ENCODE measurements at regions not wholly inside any gene's neighbourhood (a gene's known extent, or its start where the extent isn't known, plus 50 kb on each side); places are given as distances from the start of the nearest gene placed in this dataset.
"Not testable (repeated sequence)": the region's sequence is repeated elsewhere in the genome, so short reads cannot be mapped to it uniquely, and the experiment has no call there.

DNA sequence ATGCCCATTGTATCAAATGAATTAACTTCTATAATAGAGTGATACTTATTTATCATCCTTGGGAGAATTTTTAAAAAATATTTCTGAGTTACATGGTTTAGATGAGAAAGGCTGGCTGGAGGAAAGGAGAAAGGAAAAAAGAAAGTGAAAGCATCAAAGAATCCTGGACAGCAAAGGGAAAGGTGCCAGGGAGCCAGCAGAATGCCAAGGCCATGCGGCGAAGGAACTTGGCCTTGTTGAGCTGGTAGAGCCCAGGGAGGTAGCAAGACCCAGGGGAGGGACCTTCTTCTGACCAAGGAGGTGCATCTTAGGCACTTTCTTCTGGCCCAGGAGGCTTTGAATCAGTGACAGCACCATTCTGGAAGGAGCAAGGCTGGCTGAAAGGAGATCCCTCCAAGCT, 240.5 kb downstream of the ENC1 start:
- no peak for DNase-seq

DNA sequence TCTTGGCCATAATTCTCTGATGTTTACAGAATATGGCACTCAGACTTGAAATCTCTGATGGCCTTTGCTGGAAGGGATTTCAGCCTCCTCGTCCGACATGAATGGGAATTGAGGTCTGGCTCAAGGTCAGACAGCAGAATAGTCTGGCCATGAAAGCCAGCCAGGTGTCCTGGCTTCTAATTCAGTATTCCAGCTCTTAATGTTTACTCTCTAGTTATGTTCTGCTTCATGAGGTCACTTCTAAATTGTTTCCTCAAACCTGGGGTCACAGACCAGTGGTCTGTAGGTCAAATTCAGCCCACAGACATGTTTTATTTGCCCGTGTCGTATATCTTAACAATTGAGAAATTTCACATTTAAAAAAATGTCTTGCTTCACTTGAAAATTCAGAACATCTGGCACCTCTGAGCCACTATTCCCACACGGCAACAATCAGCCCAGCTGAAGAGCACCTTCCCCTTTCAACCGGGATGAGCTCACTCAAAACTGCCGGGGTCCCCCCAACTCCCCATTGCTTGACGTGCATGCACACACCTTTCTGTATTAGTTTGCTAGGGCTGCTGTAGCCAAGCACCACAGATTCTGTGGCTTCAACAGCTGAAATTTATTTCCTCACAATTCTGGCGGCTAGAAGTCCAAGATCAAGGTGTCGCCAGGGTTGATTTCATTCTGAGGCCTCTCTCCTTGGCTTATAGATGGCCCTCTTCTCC, 243.5 kb downstream of the ENC1 start:
- no peak for DNase-seq

DNA sequence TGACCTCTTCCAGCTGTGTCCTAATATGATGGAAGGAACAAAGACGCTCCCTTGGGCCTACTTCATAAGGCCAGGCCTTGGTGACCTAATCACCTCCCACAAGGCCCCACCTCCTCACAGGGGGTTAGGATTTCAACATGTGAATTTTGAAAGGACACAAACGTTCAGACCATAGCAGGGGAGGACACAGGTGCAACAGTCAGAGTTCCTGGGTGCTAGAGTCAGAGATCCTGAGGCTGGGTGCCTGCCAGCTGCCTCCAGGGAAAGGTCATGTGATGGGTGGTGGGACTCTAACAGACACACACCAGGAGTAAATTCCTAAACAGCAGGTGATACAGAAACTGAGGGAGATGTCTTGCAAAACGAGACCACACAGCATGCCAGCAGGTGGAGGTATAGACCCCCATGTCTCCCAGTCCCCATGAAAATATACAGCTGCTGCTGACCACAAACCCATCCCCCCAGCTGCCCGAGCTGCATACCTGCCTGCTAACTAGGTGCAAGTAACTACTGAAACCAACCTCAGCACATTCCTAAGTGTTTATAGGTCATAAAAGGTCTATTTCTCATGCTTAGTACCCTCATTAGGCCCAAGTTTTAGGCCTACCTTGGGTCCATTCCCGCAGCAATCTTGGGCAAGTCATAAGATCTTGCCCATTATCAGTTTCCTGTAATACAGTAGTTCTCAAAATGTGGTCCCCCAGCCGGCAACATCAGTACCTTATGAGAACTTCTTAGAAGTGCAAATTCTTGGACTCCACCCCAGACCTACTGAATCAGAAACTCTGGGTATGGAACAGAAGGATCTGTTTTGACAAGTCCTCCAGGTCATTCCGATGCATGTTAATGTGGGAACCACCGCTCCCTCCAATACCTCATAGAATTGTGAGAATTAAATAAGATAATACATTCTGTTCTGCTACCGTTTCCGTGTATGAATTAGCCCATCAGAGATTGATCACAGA, 245.3 kb downstream of the ENC1 start:
- DNase-seq = peak; percentile 24 to 51

GRCh38 chr5:74394528-74394915, 246.0 kb downstream of the ENC1 start:
- peak; percentile 51 to 62 for DNase-seq

GRCh38 chr5:74393943-74394342, 246.6 kb downstream of the ENC1 start:
- DNase-seq = no peak

GRCh38 chr5:74392711-74393351, 247.7 kb downstream of the ENC1 start:
- DNase-seq = no peak

- DNase-seq = peak in 1 of 2 donors; percentile 15
Observed at GRCh38 chr5:74391410-74391809, 249.1 kb downstream of the ENC1 start.

DNA sequence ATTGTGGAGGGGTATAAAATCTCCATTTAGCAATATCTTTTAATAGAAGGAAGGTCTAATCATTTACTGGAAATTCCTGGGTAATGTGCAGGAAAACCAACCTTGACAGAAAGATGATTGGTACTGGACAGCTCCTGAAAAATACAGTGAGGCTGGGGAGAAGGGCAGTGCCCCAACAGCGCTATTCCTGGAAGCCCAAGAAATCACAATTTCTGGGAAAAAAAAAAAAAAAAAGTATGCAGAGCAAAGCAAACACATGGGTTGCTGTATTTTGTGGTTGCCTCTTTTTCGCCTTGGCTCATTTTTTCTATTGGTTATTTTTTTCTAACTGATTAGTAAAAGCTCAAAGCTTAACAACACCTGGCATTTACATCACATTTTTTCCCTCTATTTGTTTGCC, 249.7 kb downstream of the ENC1 start:
- no peak for DNase-seq

DNA sequence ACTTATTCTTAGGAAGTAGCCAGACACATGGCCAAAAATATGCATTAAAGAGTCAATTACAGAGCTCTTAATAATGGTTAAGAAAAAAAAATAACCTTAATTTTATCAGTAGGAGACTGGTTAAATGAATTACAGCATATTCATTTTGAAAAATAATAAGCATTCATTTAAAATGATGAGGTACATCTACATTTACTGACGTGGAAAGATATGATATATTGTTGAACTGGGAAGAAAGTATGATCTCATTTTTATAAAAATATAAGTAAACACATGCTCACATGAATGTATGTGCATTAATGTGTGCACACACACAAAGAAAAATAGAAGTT, 250.3 kb downstream of the ENC1 start:
- DNase-seq = no peak

GRCh38 chr5:74389531-74390305, 250.8 kb downstream of the ENC1 start:
- peak in 1 of 2 donors; percentile 6 for DNase-seq

GRCh38 chr5:74388411-74388810, 252.1 kb downstream of the ENC1 start:
- DNase-seq = not testable (repeated sequence)

DNA sequence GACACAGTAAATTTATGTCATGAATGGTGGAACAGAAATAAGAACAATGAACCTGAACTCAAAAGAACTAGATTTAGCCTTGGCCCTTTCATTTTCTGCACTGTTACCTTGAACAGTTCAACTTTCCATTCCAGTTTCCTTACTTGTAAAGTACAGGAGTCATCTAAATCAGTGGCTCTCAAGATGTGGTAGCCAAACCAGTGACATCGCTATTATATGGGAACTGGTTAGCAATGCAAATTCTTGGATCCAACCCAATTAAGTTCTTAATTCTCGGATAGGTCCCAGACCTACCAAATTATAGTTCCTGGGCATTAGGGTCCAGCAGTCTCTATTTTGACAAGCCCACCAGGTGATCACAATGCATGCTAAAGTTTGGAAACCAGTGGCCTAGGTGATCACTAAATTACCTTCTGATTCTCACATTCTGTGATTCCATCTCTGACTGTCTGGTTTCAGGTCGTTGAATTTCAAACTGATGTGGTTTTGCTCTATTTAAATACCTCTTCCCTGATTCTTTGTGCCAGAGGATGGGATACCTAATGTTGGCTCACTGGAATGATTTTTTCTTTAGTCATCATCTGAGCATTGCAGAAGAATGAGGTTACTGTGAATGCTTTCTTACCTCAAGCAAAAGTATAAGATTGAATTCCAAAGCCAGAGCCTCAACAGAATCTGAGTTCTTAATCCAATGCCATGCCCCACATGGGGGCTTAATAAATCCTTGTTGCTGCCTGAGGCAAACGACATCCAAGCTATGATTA, 253.8 kb downstream of the ENC1 start:
- no peak for DNase-seq

DNA sequence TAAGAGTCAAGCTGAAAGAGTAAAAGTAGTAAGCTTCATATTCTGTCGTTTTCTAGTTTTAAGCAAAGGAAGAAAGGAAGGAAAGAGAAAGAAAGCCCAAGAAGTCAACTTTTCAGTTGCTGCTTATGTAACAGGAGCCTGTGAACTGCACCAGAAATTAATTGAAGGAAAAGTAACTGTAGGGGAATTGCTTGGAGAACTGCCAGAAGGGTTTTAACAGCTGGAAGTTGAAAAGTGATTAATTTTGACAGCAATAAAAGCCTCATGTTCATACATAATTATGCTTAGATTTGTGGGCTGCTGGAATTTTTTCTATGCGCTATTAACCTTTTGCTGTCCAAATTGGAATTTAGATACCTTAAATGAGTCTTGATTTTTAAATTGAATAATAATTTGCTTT, 255.7 kb downstream of the ENC1 start:
- no peak for DNase-seq

GRCh38 chr5:74382987-74383593, 257.4 kb downstream of the ENC1 start:
- DNase-seq = no peak

DNA sequence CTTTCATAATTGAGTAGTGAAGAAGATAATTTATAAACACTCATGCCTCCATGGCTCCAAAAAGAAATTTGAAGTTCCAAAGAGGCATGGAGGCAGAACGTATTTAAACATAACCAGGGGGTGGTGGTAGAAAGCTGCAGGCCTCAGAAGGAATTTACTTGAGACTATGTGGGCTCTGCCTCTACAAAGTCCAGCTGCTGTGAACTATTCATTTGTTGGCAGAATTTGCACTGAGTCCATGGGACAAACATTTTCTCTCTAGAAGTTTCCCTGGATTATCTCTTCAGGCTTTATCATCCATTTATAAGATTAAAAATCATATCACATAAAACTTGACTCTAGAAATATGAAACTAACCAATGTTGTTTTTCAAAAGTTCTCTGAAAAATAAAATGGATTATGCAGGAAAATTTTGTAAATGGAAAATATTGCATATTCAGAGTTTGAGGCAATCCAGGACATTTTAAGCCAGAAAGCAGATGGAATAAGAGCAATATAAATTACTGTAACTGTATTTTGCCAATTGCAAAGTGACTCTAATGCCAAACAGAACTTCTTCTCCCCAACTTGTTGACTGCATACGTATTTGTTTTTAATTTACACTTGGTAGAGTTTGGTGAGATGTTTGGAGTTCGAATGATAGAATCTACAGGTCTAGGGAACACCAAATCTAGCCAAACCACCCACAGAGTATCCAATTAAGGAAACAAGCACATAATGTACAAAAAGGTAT, 258.2 kb downstream of the ENC1 start:
- DNase-seq = no peak

DNA sequence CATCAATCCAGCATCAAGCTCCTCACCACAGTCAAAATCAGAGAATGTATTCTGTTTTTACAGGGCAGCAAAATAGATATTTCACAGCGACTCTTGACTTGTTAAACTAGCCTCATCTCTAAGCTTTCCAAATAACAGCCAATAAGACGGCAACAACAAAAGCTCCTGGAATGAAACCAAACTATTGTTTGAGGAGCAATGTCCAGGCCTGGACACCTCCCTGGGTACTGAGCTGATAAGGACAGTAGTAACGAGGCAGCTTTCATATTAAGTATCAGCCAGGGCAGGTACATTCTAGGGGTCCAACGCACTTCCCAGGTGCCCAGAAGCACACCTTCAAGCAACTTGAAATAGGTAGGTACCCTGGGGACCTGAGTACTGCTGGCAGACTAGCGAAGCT, 260.3 kb downstream of the ENC1 start:
- no peak for DNase-seq

DNA sequence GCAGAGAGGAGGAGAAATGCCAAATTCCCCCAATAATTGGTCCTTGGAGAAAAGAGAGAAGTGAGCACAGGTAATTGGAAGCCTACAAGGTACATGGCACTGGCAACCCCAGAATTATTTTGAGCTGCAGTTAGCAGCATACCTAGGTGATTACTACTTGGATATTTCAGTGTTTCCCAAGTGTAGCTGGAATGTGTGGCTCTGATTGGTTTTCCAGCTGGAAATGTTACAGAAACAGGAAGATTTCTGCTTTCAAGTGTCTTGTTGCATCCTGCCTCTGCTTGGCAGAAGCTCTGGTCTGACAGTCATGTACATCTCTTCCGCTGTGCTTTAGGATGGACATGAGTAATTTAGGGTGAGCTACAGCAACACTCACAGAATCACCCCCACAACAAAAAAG, 262.1 kb downstream of the ENC1 start:
- no peak for DNase-seq

DNA sequence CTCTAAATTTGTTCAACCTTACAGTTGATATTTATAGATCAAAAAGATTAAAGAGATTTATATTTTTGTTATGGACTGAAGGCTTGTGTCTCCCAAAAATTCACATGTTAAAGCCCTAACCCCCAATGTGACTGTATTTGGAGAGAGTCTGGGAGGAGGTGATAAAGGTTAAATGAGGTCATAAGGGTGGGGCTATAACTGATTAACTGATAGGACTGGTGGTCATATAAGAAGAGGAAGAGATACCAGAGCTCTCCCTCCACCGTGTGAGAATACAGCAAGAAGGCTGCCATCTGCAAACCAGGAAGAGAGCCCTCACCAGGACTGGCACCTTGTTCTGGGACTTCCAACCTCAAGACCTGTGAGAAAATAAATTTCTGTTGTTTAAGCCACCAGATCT, 264.3 kb downstream of the ENC1 start:
- DNase-seq = no peak

- DNase-seq = no peak
Observed at GRCh38 chr5:74375271-74375670, 265.3 kb downstream of the ENC1 start.

- no peak for DNase-seq
Observed at GRCh38 chr5:74374656-74375055, 265.9 kb downstream of the ENC1 start.

DNA sequence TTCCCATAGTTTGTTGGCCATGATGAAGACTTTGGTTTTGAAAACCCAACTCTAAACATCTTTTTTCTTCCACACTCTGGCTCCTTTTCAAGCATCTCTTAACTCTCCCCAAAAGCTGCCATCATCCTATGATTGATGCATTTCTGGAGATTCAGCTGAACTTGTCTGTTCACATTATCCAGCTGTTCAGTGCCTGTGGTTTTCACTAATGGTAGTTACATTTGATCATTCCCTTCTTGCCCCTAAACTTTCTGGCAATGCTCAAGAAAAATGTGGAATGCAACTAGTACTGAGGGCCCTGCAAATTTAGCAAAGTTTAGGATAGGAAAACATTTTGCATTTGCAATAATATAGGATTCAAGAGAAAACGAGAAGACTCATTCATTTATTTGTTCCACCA, 267.5 kb downstream of the ENC1 start:
- no peak for DNase-seq
